ENCODE measurements at regions not wholly inside any gene's neighbourhood (a gene's known extent, or its start where the extent isn't known, plus 50 kb on each side); places are given as distances from the start of the nearest gene placed in this dataset.
"Not testable (repeated sequence)": the region's sequence is repeated elsewhere in the genome, so short reads cannot be mapped to it uniquely, and the experiment has no call there.

- Histone ChIP-seq H3K4me3 (no peak overlapping the region), H3K4me1 (no peaks in the 10 kb centered on the region), H3K27me3 (no peaks in the 10 kb centered on the region), H3K9me3 (peaks cover 0 to 18% (median 4%) of the 10 kb centered on the region in 4 donors), H3K36me3 (no peaks in the 10 kb centered on the region), H3K27ac (no peak overlapping the region)
- DNase-seq (ENCODE audit: low spot score in 2 of 2) = no peak
- 75 to 83% methylated on average over 3 of the region's 3 CpGs for WGBS, 2 donors
- TF ChIP-seq POLR2A (IDR thresholded peaks at IDR 0.05) (no peak), EP300 (IDR thresholded peaks at IDR 0.05) (no peak), CTCF (IDR thresholded peaks at IDR 0.05) (no peak)
Measured at GRCh38 chr5:5739490-5739945, 317.0 kb downstream of the ICE1 start.

GRCh38 chr5:5738797-5739489 lies 316.5 kb downstream of the ICE1 start:
- TF ChIP-seq POLR2A (IDR thresholded peaks at IDR 0.05) (no peak), EP300 (IDR thresholded peaks at IDR 0.05) (no peak), CTCF (IDR thresholded peaks at IDR 0.05) (no peak)
- H3K4me3 ChIP-seq = no peak overlapping the region
- no peak for DNase-seq (ENCODE audit: low spot score in 2 of 2)
- peaks cover 0 to 13% (median 2%) of the 10 kb centered on the region in 4 donors for H3K9me3 ChIP-seq
- H3K27me3 ChIP-seq = no peaks in the 10 kb centered on the region
- no peaks in the 10 kb centered on the region for H3K4me1 ChIP-seq
- H3K27ac ChIP-seq = no peak overlapping the region
- 69 to 71% methylated on average over 2 of the region's 2 CpGs for whole genome bisulfite sequencing, 2 donors
- H3K36me3 ChIP-seq = no peaks in the 10 kb centered on the region

DNA sequence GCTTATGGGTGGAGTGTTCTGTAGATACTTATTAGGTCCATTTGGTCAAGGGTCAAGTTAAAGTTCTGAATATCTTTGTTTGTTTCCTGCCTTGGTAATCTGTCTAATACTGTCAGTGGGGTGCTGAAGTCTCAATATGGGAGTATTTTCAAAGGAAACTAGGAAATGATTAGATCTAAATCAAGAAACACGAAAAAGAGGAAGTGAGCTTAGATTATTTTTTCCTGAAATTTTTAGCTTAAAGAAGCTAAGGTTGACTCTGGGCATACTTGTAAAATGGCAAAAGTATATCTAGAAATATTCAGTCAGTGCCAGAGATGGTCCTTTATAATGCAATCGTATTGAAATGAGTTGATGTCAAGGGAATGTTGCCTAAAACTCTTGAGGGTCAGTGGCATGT lies 313.5 kb downstream of the ICE1 start:
- WGBS, 2 donors = 67 to 75% methylated on average over 2 of the region's 2 CpGs

DNA sequence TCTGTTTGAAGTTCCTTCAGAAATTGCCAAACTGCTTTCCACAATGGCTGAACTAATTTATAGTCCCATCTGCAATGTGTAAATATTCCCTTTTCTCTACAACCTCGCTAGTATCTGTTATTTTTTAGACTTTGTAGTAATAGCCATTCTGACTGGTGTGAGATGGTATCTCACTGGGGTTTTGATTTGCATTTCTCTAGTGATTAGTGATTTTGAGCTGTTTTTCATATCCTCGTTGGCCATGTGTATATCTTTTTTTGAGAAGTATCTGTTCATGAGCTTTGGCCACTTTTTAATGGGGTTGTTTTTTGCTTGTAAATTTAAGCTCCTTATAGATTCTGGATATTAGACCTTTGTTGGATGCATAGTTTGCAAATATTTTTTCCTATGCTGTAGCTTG lies 310.6 kb downstream of the ICE1 start:
- 79 to 80% methylated on average over 2 of the region's 2 CpGs for WGBS, 2 donors
- not testable (repeated sequence) for H3K4me3 ChIP-seq; DNase-seq (ENCODE audit: low spot score in 2 of 2); H3K27ac ChIP-seq; H3K4me1 ChIP-seq; H3K36me3 ChIP-seq; H3K27me3 ChIP-seq; H3K9me3 ChIP-seq

More for the DNA sequence above, 313.5 kb downstream of the ICE1 start:
- H3K27ac ChIP-seq = no peak overlapping the region
- H3K4me1 ChIP-seq = no peaks in the 10 kb centered on the region
- no peak for DNase-seq (ENCODE audit: low spot score in 2 of 2)
- H3K9me3 ChIP-seq = peaks cover 0 to 3% (median 0%) of the 10 kb centered on the region in 4 donors
- no peaks in the 10 kb centered on the region for H3K36me3 ChIP-seq
- H3K27me3 ChIP-seq = no peaks in the 10 kb centered on the region
- TF ChIP-seq EP300 (IDR thresholded peaks at IDR 0.05) (no peak), POLR2A (IDR thresholded peaks at IDR 0.05) (no peak), CTCF (IDR thresholded peaks at IDR 0.05) (no peak)
- H3K4me3 ChIP-seq = no peak overlapping the region

DNA sequence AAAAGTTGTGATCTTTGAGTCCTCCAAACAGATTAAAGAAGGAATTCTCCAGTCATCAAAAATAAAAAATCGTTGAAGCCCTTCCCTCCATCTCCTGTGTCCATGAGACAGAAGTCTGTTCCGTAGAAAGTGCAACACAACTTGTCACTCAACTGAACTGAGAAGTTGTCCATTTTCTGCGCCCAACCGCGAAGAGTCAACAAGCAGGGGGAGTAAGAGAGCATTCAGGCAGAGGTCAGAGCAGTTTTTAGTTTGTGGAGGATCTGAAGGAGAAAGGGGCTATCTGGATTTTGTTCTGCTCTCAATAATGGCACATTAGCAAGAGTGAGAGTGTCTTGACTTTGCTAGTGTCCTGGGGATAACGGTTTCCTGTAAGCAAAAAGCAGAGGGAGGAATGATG lies 303.9 kb downstream of the ICE1 start:
- Histone ChIP-seq H3K9me3 (no peaks in the 10 kb centered on the region), H3K27me3 (no peaks in the 10 kb centered on the region), H3K4me1 (no peaks in the 10 kb centered on the region), H3K27ac (no peak overlapping the region), H3K4me3 (no peak overlapping the region), H3K36me3 (no peaks in the 10 kb centered on the region)
- no peak for DNase-seq (ENCODE audit: low spot score in 2 of 2)
- WGBS, 2 donors = 71 to 79% methylated on average over 6 of the region's 6 CpGs
- TF ChIP-seq POLR2A (IDR thresholded peaks at IDR 0.05) (no peak), CTCF (IDR thresholded peaks at IDR 0.05) (no peak), EP300 (IDR thresholded peaks at IDR 0.05) (no peak)
